ENCODE measurements at regions not wholly inside any gene's neighbourhood (a gene's known extent, or its start where the extent isn't known, plus 50 kb on each side); places are given as distances from the start of the nearest gene placed in this dataset.

GRCh38 chr19:57053401-57053800, 66.4 kb upstream of the USP29 start:
- TF ChIP-seq CTCF (IDR thresholded peaks at IDR 0.05), result no peak
- TF ChIP-seq ZFX (IDR thresholded peaks at IDR 0.05; ENCODE audit: borderline replicate concordance), result no peak

Measured in 22Rv1 (cell line).